Stomach (tissue), 8 donors: ENCODE measurements at regions not wholly inside any gene's neighbourhood (a gene's known extent, or its start where the extent isn't known, plus 50 kb on each side); places are given as distances from the start of the nearest gene placed in this dataset.

ENCODE experiments used
- DNase-seq, 2 donors: peaks; one replicate each; pipeline versions ENCODE4 v3.0.0 to v3.0.0-alpha.2; 2013 to 2019
- H3K27ac ChIP-seq, 5 donors: fragments of 200-600 bp in 4 of 5; sonication (generic) in 4 of 5; one replicate each; pipeline ENCODE4 v1.5.1; 2013 to 2019; ENCODE audit warnings: mild to moderate bottlenecking in 1 of 5, moderate library complexity in 1 of 5
- H3K27me3 ChIP-seq, 3 donors: fragments of 200-600 bp; sonication (generic); one replicate each; pipeline ENCODE4 v1.5.1; 2017 to 2019; ENCODE audit warnings: mixed run types in 1 of 3
- H3K36me3 ChIP-seq, 4 donors: fragments of 200-600 bp; sonication (generic); 1 replicate in 3 of 4; 2 replicates in 1 of 4; pipeline ENCODE4 v1.5.1; 2016 to 2019
- H3K4me1 ChIP-seq, 4 donors: fragments of 200-600 bp; sonication (generic); one replicate each; pipeline ENCODE4 v1.5.1; 2016 to 2019
- H3K4me3 ChIP-seq, 4 donors: fragments of 200-600 bp; sonication (generic) in 3 of 4; one replicate each; pipeline ENCODE4 v1.5.1; 2016 to 2019; ENCODE audit warnings: mild to moderate bottlenecking in 1 of 4
- H3K9me3 ChIP-seq, 4 donors: fragments of 200-600 bp; sonication (generic); one replicate each; pipeline ENCODE4 v1.5.1; 2016 to 2019
- CTCF ChIP-seq, 7 experiments: fragments of 450-650 bp in 4 of 7; fragments of 200-600 bp in 3 of 7; sonication (generic) in 3 of 7; IDR thresholded peaks; one replicate each; pipeline ENCODE4 v1.5.1; 2016 to 2019; ENCODE audit warnings: antibody characterized with exemption in 7 of 7, control low read depth in 2 of 7, mild to moderate bottlenecking in 1 of 7
- EP300 ChIP-seq: sonication (generic); formaldehyde crosslinking; IDR thresholded peaks from one replicate; pipeline ENCODE4 v1.6.1; 2017; ENCODE audit warnings: antibody characterized with exemption
- POLR2A ChIP-seq, 4 donors: fragments of 450-650 bp; IDR thresholded peaks; one replicate each; pipeline ENCODE4 v1.6.1; 2016; ENCODE audit warnings: antibody characterized with exemption in 4 of 4, control low read depth in 2 of 4, mild to moderate bottlenecking in 1 of 4, moderate library complexity in 1 of 4
- POLR2AphosphoS5 ChIP-seq, 3 donors: sonication (generic); formaldehyde crosslinking; IDR thresholded peaks; one replicate each; pipeline ENCODE4 v1.6.1; 2016; ENCODE audit warnings: antibody characterized with exemption in 3 of 3
- WGBS, 5 donors: extraction: QIAGEN DNeasy Blood & Tissue Kit in 3 of 5; methylation state at CpG; one replicate each; pipeline versions ENCODE4 v1.1.5 to v1.1.7; 2013 to 2018; 5-methylcytosine and 5-hydroxymethylcytosine counted together
- intact Hi-C: fragments of 100-400 bp; cut with DNase I; formaldehyde crosslinking; loops from one replicate; pipeline ENCODE4 v1.15.1; 2023; ENCODE audit warnings: low total_unique reads
- donor health status: healthy with polysubstance abuse.
- donor health status: Bipolar disorder and iron deficiency.
- donor health status: healthy.

- 26 to 59% (median 44%) methylated on average over 2 of the region's 2 CpGs for WGBS, 5 donors
- intact Hi-C loops: no loop called here
- no peaks in the 10 kb centered on the region for H3K36me3 ChIP-seq
- no peak overlapping the region for H3K27ac ChIP-seq
- H3K4me1 ChIP-seq: no peaks in the 10 kb centered on the region
- TF ChIP-seq POLR2AphosphoS5 (IDR thresholded peaks at IDR 0.05) (no peak), CTCF (IDR thresholded peaks at IDR 0.05) (no peak), EP300 (no peak), POLR2A (IDR thresholded peaks at IDR 0.05) (no peak)
- no peak for DNase-seq
- H3K4me3 ChIP-seq: no peak overlapping the region
- H3K27me3 ChIP-seq: no peaks in the 10 kb centered on the region
- peaks cover 0 to 3% (median 0%) of the 10 kb centered on the region in 4 donors for H3K9me3 ChIP-seq
Measured at GRCh38 chr3:1469248-1469647, 376.4 kb downstream of the CNTN6 start.

GRCh38 chr3:1469687-1470086, 376.9 kb downstream of the CNTN6 start:
- H3K36me3 ChIP-seq: no peaks in the 10 kb centered on the region
- DNase-seq: peak in 1 of 2 donors; percentile 5
- H3K9me3 ChIP-seq: peaks cover 0 to 3% (median 0%) of the 10 kb centered on the region in 4 donors
- WGBS, 5 donors: 28 to 53% (median 40%) methylated on average over 2 of the region's 2 CpGs
- H3K27ac ChIP-seq: no peak overlapping the region
- TF ChIP-seq POLR2AphosphoS5 (IDR thresholded peaks at IDR 0.05) (no peak), POLR2A (IDR thresholded peaks at IDR 0.05) (no peak), CTCF (IDR thresholded peaks at IDR 0.05) (no peak)
- no peaks in the 10 kb centered on the region for H3K4me1 ChIP-seq
- no peaks in the 10 kb centered on the region for H3K27me3 ChIP-seq
- intact Hi-C loops: no loop called here
- H3K4me3 ChIP-seq: no peak overlapping the region

- H3K4me3 ChIP-seq: no peak overlapping the region
- intact Hi-C loops: no loop called here
Measured at GRCh38 chr3:1477669-1478068, 384.8 kb downstream of the CNTN6 start.

GRCh38 chr3:1495466-1495865, 402.6 kb downstream of the CNTN6 start:
- Histone ChIP-seq H3K4me1 (no peaks in the 10 kb centered on the region), H3K4me3 (no peak overlapping the region), H3K9me3 (no peaks in the 10 kb centered on the region), H3K27me3 (no peaks in the 10 kb centered on the region), H3K27ac (no peak overlapping the region), H3K36me3 (no peaks in the 10 kb centered on the region)
- peak in 1 of 2 donors; percentile 7 for DNase-seq
- no peak for TF ChIP-seq EP300
- TF ChIP-seq POLR2A (IDR thresholded peaks at IDR 0.05): no peak
- TF ChIP-seq POLR2AphosphoS5 (IDR thresholded peaks at IDR 0.05): no peak
- no peak for TF ChIP-seq CTCF (IDR thresholded peaks at IDR 0.05)
- intact Hi-C loops: no loop called here

More at GRCh38 chr3:1477669-1478068, 384.8 kb downstream of the CNTN6 start:
- 88 to 94% (median 92%) methylated on average over 10 to 13 of the region's 13 CpGs for WGBS, 5 donors
- Histone ChIP-seq H3K27me3 (no peaks in the 10 kb centered on the region), H3K4me1 (no peaks in the 10 kb centered on the region), H3K36me3 (no peaks in the 10 kb centered on the region), H3K9me3 (no peaks in the 10 kb centered on the region), H3K27ac (no peak overlapping the region)
- TF ChIP-seq CTCF (IDR thresholded peaks at IDR 0.05) (no peak), POLR2A (IDR thresholded peaks at IDR 0.05) (no peak), EP300 (no peak), POLR2AphosphoS5 (IDR thresholded peaks at IDR 0.05) (no peak)
- DNase-seq: no peak
